GM18519 (cell line): ENCODE measurements at regions not wholly inside any gene's neighbourhood (a gene's known extent, or its start where the extent isn't known, plus 50 kb on each side); places are given as distances from the start of the nearest gene placed in this dataset.
"Not testable (repeated sequence)": the region's sequence is repeated elsewhere in the genome, so short reads cannot be mapped to it uniquely, and the experiment has no call there.

ENCODE experiments used
- ATAC-seq: cut with Tn5 transposase; IDR thresholded peaks from one replicate; pipeline ENCODE4 v1.9.1; 2021; ENCODE audit warnings: mild to moderate bottlenecking, moderate library complexity; ENCODE audit not compliant: unreplicated experiment, low FRiP score

DNA sequence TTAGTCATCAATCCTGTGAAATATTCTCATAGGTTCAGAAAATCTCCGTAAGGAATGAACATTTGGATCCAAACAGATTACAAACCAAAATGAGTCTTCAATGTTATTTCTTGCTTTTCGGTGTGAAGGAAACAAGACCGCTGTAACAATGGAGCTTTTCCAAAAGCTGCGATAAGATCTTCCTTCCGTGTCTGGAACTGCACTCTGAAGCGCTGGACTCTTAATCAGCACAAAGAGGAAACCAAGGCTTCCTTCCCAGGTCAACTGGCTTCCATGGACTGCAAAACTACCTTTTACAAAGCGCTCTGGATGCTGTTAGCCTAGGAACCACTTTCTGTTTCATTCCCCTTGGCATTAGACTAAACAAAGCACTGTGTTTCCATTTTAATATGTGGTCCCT, 137.9 kb upstream of the BASP1 start:
- no peak for ATAC-seq

DNA sequence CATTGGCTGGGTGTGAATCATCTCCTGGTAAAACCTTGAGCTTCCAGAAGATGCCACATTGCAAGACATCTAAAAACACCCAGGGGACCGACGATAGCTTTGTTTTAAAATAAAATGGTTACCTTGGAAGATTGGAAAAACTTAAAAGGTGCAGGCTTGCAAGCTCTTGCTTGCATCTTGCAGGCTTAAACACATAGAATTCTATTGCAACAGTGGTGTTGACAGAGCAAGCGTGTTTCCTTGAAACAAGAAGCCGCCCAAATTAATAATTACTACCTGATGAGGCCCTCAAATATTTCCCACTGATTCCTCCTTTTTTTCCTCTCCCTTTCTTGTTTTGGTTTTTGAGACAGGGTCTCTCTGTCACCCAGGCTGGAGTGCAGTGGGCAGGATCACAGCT, 137.1 kb upstream of the BASP1 start:
- no peak for ATAC-seq

DNA sequence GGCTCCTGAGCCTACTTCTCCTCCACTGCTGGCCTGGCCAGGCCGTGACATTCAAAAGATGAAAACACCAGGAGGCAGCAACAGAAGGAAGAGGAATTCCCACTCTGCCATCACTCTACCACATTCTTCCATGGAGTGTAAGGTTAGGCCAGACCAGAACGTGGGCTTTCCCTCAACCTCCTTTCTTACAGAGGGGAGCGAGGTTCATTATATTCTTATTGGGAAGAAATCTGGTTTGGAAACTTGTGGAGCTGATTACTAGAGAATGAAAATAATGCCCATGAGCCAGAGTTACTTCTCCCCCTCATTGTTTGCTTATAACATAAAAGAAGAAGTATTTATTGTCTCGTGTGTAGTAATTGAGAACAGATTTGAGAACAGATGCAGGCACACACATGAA, 136.3 kb upstream of the BASP1 start:
- ATAC-seq = no peak

DNA sequence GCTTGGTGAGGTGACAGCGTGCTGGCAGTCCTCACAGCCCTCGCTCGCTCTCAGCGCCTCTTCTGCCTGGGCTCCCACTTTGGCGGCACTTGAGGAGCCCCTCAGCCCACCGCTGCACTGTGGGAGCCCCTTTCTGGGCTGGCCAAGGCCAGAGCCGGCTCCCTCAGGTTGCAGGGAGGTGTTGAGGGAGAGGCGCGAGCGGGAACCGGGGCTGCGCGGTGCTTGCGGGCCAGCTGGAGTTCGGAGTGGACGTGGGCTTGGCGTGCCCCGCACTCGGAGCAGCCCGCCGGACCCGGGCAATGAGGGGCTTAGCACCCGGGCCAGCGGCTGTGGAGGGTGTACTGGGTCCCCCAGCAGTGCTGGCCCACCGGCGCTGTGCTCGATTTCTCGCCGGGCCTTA, 134.2 kb upstream of the BASP1 start:
- not testable (repeated sequence) for ATAC-seq

DNA sequence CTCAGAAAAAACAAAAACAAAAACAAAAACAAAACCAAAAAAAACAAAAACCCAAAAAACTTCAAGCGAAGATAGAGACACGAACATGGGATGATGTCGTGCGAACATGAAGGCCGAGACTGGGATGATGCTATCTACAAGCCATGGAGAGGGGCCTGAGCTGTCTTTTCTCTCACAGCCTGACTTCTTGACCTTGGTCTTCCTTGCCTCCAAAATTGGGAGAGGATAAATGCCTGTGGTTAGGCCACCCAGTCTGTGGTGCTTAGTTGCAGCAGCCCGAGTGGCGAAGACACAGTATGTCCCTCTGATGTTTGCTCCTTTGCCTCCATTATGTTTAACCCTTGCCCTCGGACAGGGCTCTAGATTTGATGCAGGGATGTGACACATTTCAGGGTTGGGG, 130.4 kb upstream of the BASP1 start:
- ATAC-seq = no peak

DNA sequence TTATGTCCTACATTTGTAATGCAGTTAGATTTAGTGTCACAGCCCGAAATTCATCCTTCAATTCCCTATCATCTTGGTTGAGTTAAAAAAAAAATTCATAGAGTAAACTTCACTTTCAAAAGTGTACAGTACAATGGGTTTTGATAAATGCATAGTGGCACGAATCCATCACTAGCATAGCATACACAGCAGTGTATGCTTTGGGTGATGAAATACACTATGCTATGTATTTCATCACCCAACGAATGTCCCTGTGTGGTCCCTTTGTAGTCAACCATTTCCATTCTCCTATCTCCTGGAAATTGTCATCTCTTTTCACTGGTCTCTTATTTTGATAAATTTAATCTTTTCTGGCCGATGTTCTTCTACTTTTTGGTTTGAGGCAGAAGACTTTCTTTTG, 129.4 kb upstream of the BASP1 start:
- no peak for ATAC-seq

DNA sequence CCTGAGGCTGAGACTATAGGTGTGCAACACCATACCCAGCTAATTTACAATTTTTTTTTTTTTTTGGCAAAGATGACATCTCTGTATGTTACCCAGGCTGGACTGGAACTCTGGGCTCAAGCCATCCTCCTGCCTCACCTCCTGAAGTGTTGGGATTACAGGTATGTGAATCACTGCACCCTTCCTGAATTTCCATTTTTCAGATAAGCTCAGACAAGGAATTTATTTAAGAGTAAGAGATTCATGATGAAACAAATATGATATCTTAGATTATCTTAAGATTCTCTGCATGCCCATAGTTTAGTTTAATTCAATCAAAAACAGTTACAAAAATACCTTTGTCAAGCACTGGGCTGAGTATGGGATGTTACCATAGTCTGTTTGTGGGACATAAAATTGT, 128.4 kb upstream of the BASP1 start:
- no peak for ATAC-seq

DNA sequence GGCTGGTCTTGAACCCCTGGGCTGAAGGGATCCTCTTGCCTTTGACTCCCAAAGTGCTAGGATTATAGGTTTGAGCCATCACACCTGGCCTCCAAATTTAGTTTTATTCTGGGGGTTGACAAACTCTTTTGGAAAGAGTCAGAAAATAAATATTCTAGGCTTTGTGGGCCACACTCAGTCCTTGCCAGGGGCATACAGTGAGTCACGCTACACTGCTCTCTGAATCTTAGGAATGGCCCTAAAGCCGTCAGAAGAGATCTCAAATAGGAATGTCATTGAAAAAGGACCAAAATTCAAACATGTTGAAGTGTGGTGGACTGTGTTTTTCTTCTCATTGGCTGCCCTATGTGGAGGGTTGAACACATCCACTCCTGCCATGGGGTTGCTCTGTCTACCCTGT, 127.7 kb upstream of the BASP1 start:
- ATAC-seq = no peak

DNA sequence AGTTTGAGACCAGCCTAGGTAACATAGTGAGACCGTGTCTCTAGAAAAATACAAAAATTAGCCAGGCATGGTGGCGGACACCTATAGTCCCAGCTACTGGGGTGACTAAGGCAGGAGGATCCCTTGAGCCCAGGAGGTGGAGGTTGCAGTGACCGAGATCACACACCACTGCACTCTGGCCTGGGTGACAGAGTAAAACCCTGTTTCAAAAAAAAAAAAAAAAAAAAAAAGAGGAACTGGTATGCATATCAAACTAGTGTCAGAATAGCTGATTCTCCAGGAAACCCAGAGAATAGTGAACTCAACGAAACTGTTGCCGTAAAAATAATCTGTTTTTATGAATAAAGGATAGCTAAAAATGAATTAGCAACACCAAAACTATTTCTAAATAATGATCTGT, 126.6 kb upstream of the BASP1 start:
- no peak for ATAC-seq

DNA sequence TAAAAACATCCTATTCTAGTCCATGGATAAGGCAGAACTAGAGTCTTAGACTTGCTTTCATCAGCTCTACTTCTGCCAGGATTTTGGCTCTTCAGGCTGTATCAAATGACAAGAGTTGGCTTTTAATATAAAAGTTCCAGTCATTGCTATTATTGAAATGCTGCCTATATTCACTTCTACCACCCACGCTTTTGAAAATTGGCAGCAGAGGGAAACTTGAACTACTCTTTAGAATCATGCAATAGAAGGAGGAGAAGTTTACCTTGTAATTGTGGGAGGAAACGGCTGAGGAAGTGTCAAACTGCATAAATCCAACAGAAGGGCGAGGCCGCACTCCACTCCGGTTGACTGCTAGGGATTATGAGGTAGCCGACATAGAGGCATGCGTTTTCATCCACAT, 122.6 kb upstream of the BASP1 start:
- ATAC-seq = no peak

DNA sequence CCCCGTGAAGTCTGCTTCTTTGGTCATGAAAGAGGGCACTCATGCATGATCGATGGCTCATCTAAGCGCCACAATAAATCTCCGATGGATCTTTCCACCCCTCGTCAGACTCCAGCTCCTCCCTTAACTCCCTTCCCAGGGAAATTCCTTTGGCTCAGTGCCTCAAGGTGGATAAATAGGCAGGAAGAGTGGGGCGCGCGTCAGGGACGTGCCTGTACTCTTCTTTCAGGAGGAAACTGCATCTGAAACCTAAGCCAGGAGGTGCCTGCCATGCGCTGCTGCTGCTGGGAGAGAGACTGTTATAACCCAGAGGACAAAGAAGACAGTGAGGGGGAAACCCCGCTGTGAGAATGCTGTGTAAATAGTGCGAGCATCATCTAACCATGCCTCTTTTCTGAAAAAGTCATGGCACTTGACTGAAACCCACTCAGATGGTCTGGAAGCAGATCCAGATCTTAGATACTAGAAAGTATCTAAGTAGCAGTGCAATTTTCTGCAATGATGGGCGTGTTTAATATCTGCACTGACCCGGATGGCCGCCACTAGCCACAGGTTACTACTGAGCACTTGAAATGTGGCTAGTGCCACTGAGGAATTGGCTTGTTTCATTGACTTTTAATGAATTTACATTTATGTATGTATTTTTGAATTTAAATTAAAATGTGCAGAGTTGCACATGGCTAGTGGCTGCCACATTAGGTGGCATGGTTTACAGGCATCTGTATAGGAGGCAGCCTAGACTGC, 120.3 kb upstream of the BASP1 start:
- no peak for ATAC-seq

DNA sequence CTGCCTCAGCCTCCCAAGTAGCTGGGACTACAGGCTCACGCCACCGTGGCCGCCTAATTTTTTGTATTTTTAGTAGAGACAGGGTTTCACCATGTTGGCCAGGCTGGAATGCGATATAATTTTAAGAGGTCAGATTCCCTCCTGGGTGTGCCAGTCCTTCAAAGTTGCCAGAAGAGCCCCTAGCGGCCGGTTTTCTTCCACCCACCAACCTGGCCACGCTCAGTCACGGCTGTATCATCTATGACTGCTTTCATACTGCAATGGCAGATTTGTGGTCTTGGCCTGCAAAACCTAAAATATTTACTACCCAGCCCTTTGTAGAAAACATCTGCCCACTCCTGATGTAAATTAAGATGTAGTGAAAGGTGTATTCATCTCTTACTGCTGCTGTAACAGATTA, 117.5 kb upstream of the BASP1 start:
- no peak for ATAC-seq

DNA sequence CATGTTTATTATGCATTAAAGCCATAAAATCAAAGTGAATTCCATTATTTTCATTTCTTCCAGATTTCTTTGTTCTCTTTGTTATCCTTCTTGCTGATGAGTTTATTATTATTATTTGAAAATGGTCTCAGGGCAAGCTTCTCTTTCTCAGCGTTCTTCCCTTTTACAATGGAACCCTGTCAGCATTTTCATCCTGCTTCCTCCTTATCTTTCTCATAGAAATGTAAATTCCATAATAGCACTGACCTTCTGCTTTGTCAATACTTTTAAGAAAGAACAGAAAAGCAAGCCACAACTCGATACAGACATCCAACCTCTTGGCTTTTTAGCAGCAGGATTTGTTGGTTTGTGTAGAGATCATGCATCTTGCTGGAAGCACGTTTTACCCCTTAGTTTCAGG, 114.0 kb upstream of the BASP1 start:
- ATAC-seq = no peak

DNA sequence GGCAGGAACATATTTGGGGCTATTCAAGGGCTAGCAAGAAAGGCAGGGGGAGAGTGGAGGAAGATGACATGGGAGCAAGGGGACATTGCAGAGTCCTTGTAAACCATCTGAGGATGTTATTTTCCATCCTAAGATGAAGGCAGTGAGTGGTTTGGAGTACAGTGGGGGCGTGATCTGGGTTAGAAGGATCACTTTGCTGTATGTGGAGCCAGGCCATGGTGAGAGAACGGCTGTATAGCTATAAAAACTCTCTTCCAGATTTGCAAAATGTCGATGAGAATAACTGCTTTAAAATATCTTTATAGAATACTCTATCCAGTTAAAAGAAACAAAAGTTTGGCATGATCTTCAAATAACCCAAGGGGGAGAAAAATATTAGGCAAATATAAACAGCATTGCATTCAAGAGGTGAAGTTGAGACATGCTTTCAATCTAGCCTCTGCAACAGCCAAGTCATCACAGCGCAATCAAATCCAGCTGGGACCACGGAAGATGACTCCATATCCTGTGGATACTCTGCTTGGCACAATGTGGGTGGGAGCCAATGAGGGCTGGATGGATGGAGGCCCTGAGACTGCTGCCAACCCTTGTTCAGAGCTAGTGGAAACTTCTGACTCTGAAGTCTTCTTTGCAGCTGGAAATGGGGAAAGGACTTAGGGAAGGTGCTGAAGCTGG, 111.5 kb upstream of the BASP1 start:
- no peak for ATAC-seq

DNA sequence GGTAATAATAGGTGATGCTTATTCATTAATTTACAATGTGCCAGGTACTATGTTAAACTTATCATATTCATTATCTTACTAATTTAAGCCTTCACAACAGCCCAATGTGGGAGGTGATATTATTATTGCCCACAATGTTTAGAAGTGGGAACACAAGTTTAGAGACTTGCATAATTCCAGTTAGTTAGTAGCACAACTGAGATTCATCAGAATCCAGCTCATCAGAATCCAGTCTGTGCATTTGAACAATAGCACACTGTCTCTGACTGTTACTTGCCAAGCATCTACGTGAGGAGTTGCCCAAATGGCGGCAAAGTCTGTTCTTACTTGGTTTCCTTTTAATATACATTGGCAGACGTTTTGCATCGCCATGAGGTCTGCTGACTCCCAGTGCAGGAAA, 110.9 kb upstream of the BASP1 start:
- ATAC-seq = no peak

DNA sequence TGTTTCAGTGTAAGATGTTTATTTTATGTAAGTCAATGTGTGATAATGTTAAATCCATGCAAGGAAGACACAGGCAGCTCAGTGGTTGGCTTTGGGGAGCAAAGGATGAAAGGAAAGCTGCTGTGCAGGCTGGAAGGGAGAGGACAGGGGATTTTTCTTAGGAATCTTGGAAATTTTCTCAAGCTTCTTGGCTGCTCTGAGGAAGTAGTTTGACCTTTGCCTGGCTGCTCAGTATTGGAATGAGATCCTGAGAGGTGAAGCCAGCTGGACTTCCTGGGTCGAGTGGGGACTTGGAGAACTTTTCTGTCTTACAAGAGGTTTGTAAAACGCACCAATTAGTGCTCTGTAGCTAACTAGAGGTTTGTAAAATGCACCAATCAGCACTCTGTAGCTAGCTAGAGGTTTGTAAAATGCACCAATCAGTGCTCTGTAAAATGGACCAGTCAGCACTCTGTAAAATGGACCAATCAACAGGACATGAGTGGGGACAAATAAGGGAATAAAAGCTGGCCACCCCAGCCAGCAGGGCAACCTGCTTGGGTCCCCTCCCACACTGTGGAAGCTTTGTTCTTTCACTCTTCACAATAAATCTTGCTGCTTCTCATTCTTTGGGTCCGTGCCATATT, 105.2 kb upstream of the BASP1 start:
- not testable (repeated sequence) for ATAC-seq

DNA sequence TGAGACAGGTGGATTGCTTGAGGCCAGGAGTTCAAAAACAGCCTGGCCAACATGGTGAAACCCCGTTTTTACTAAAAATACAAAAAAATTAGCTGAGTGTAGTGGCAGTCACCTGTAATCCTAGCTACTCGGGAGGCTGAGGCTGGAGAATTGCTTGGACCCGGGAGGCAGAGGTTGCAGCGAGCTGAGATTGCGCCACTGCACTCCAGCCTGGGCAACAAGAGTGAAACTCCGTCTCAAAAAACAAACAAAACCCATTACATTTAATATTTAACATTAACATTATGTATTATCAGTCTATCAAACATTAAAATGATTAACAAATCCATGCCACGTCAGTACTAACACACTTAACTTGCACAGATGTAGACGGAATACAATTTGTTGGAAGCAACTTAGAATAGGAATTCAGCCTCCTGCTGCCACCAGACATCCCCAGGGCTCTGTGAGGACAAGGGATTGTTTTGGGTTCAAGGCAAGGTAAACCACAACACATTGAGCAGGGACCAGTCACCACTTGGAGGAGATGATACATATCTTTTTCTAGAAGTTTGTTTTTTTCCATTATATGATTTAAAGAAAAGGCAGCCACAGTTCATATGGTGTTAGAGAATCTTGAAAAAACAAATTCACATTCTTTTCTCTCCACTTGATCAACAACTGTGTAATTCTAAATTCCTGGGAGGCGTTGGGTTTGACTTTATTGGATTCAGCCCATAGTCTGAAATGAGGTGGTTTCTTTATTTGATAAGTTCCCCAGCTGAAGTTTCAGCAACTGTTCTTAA, 104.1 kb upstream of the BASP1 start:
- no peak for ATAC-seq

DNA sequence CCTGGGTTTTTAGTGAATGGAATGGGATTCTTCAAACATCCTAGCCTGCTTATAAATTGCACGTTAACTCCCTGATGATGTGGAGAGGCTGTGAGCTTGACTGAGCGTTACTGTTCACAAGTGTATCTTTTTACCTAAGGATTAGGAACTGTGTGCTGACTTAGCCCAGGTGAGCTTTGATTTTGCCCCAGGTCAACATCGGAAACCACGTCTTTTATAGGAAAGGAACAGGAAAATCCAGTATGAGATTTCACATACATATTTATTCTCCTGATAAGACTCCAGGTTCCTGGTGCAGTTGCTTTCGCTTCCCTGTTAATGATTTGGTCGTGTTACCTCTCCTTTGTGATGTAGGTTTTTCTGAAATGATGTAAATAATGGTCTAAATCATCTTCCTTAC, 103.2 kb upstream of the BASP1 start:
- no peak for ATAC-seq

DNA sequence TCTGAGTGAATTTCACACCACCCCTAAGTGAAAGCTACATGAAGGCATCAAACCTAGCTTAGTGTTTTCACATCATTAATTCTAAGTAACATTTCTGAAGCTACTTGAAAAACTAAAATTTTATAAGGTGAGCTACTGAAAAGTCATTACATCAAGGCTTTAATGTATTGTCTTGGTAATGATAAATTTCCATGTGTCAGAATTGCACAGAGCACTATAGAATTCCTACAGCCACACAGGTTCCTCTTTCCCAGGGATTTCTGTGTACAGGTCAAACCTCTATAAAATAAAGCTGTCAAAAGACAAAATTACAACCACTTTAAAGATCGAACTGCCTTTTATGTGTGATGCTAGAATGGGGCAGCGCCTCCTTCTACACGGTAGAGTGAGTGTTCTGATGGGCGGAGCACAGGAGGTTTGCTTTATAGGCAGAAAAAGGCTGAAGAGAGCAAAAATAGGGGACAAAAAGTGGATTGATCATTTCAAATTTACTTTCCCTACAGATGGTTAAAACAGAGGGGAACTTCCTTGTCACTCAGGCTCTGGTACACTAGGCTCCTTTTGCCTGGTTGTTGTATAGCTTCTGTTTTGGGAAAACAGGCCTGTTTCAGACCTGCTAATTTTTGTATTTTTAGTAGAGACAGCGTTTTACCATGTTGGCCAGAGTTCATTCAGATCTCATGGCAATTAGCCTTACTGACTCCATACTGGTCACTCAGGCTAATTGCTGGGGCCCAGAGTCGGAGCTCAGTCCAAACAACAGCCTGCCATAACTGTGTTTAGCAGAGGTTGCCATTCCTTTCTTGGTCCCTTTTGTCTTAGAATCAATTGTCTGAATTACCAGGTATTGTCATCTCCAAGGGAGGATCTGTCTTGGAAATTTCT, 102.5 kb upstream of the BASP1 start:
- no peak for ATAC-seq

DNA sequence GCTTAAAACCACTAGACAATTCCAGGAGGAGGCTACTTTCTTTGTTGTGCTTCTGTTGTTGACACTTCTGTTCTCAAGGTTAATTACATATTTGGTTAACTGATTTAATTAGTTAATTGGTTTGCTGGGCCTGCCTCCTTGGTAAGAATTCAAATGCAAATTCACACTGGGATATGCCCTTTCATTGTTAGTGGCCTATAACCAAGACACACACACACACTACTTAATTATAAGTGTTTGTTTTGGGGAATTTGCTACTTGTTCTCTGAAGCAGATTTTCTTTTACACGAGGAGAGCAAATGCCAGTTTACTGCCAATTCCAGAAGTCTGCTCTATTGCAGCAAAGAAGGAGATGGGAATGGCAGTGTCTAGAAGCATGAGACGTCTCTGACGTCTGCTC, 101.6 kb upstream of the BASP1 start:
- ATAC-seq = no peak
